Fibroblast of skin of left quadriceps (primary cell): ENCODE measurements at regions not wholly inside any gene's neighbourhood (a gene's known extent, or its start where the extent isn't known, plus 50 kb on each side); places are given as distances from the start of the nearest gene placed in this dataset.
"Not testable (repeated sequence)": the region's sequence is repeated elsewhere in the genome, so short reads cannot be mapped to it uniquely, and the experiment has no call there.

ENCODE experiments used
- DNase-seq, 2 experiments: peaks; one replicate each; pipeline ENCODE4 v3.0.0-alpha.2; 2013; ENCODE audit warnings: low read depth in 2 of 2

GRCh38 chr13:80083081-80083852, 257.7 kb downstream of the SPRY2 start:
- DNase-seq = peak; percentile 35 to 40

GRCh38 chr13:80082396-80083080, 258.4 kb downstream of the SPRY2 start:
- peak; percentile 20 to 24 for DNase-seq

- DNase-seq = no peak
Measured at GRCh38 chr13:80074811-80075210, 266.1 kb downstream of the SPRY2 start.

GRCh38 chr13:80074143-80074752, 266.7 kb downstream of the SPRY2 start:
- no peak for DNase-seq

- DNase-seq = no peak
Measured at GRCh38 chr13:80072231-80072630, 268.7 kb downstream of the SPRY2 start.

GRCh38 chr13:80070024-80070703, 270.8 kb downstream of the SPRY2 start:
- DNase-seq = no peak

- DNase-seq = no peak
Measured at GRCh38 chr13:80069374-80069773, 271.6 kb downstream of the SPRY2 start.

- no peak for DNase-seq
Measured at GRCh38 chr13:80065996-80066395, 274.9 kb downstream of the SPRY2 start.

- not testable (repeated sequence) for DNase-seq
Measured at GRCh38 chr13:80062416-80062815, 278.5 kb downstream of the SPRY2 start.

GRCh38 chr13:80059789-80060188, 281.1 kb downstream of the SPRY2 start:
- no peak for DNase-seq

- DNase-seq = no peak
Measured at GRCh38 chr13:80058626-80059025, 282.3 kb downstream of the SPRY2 start.

- no peak for DNase-seq
Measured at GRCh38 chr13:80055847-80056246, 285.1 kb downstream of the SPRY2 start.

GRCh38 chr13:80054806-80055205, 286.1 kb downstream of the SPRY2 start:
- DNase-seq = no peak

- DNase-seq = no peak
Measured at GRCh38 chr13:80052286-80052685, 288.6 kb downstream of the SPRY2 start.

- no peak for DNase-seq
Measured at GRCh38 chr13:80050252-80050651, 290.7 kb downstream of the SPRY2 start.

- peak; percentile 94 to 95 for DNase-seq
Measured at GRCh38 chr13:80048802-80049201, 292.1 kb downstream of the SPRY2 start.

- DNase-seq = no peak
Measured at GRCh38 chr13:80048030-80048429, 292.9 kb downstream of the SPRY2 start.

- peak in 1 of 2 experiments; percentile 22 for DNase-seq
Measured at GRCh38 chr13:80047406-80047805, 293.5 kb downstream of the SPRY2 start.

- DNase-seq = no peak
Measured at GRCh38 chr13:80040981-80041317, 300.0 kb downstream of the SPRY2 start.

GRCh38 chr13:80040196-80040980, 300.5 kb downstream of the SPRY2 start:
- DNase-seq = peak; percentile 95

- no peak for DNase-seq
Measured at GRCh38 chr13:80039000-80039399, 301.9 kb downstream of the SPRY2 start.

GRCh38 chr13:80038371-80038770, 302.6 kb downstream of the SPRY2 start:
- no peak for DNase-seq
